GM23338 (cell line): ENCODE measurements at regions not wholly inside any gene's neighbourhood (a gene's known extent, or its start where the extent isn't known, plus 50 kb on each side); places are given as distances from the start of the nearest gene placed in this dataset.

ENCODE experiments used
- ATAC-seq: fragments of 200-7000 bp; cut with Tn5 transposase; 3 replicates; pipeline ENCODE4 v1.9.1; 2020
- DNase-seq: peaks from one replicate; pipeline ENCODE4 v3.0.0-alpha.2; 2015; ENCODE audit warnings: low spot score
- H2AFZ ChIP-seq: fragments of 200-600 bp; sonication (generic); 2 replicates; pipeline ENCODE4 v1.8.0; 2016; ENCODE audit warnings: antibody characterized with exemption, mild to moderate bottlenecking, moderate library complexity
- H3F3A ChIP-seq: fragments of 200-600 bp; sonication (generic); replicated peaks from 2 replicates; pipeline ENCODE4 v1.8.0; 2017; ENCODE audit warnings: antibody characterized with exemption, mixed run types, low read depth
- H3K27ac ChIP-seq: fragments of 200-600 bp; sonication (generic); 2 replicates; pipeline ENCODE4 v1.6.1; 2016; ENCODE audit warnings: low read depth
- H3K27me3 ChIP-seq: fragments of 200-600 bp; sonication (generic); 2 replicates; pipeline ENCODE4 v1.8.0; 2016; ENCODE audit warnings: mild to moderate bottlenecking, mixed run types, moderate library complexity; ENCODE audit not compliant: insufficient read depth
- H3K36me3 ChIP-seq: fragments of 200-600 bp; sonication (generic); 2 replicates; pipeline ENCODE4 v1.8.0; 2016; ENCODE audit warnings: mild to moderate bottlenecking; ENCODE audit not compliant: insufficient read depth
- H3K4me1 ChIP-seq: fragments of 200-600 bp; sonication (generic); 2 replicates; pipeline ENCODE4 v1.8.0; 2016; ENCODE audit warnings: mild to moderate bottlenecking, moderate library complexity; ENCODE audit not compliant: insufficient read depth
- H3K4me2 ChIP-seq: fragments of 200-600 bp; sonication (generic); 2 replicates; pipeline ENCODE4 v1.7.1; 2017; ENCODE audit warnings: mixed run types
- H3K4me3 ChIP-seq: fragments of 200-600 bp; sonication (generic); 2 replicates; pipeline ENCODE4 v1.6.1; 2016; ENCODE audit warnings: mixed run types
- H3K79me2 ChIP-seq: fragments of 200-600 bp; sonication (generic); replicated peaks from 2 replicates; pipeline ENCODE4 v1.8.0; 2017; ENCODE audit warnings: mild to moderate bottlenecking; ENCODE audit not compliant: insufficient read depth
- H3K9me2 ChIP-seq: fragments of 200-600 bp; sonication (generic); 2 replicates; pipeline ENCODE4 v1.8.0; 2017; ENCODE audit not compliant: insufficient read depth
- H4K20me1 ChIP-seq: fragments of 200-600 bp; sonication (generic); replicated peaks from 2 replicates; pipeline ENCODE4 v1.8.0; 2017; ENCODE audit warnings: mild to moderate bottlenecking; ENCODE audit not compliant: insufficient read depth
- H3K27ac Mint-ChIP-seq: 2 replicates; pipeline ENCODE4 v1.8.0; 2020; ENCODE audit warnings: inconsistent platforms, mild to moderate bottlenecking, moderate library complexity, mixed read lengths
- H3K27me3 Mint-ChIP-seq: 3 replicates; pipeline ENCODE4 v1.8.0; 2022; ENCODE audit warnings: low read depth, mild to moderate bottlenecking, moderate library complexity, mixed read lengths, inconsistent platforms; ENCODE audit not compliant: insufficient read depth, poor library complexity
- H3K36me3 Mint-ChIP-seq: 3 replicates; pipeline ENCODE4 v1.8.0; 2021; ENCODE audit warnings: low read depth, mild to moderate bottlenecking, inconsistent platforms, moderate library complexity, mixed read lengths
- H3K4me1 Mint-ChIP-seq: 3 replicates; pipeline ENCODE4 v1.8.0; 2020; ENCODE audit warnings: mild to moderate bottlenecking, inconsistent platforms, mixed read lengths
- H3K4me3 Mint-ChIP-seq: 3 replicates; pipeline ENCODE4 v1.8.0; 2021; ENCODE audit warnings: moderate library complexity, mild to moderate bottlenecking, inconsistent platforms, mixed read lengths
- H3K9me3 Mint-ChIP-seq: 3 replicates; pipeline ENCODE4 v1.8.0; 2020; ENCODE audit warnings: moderate library complexity, mild to moderate bottlenecking, inconsistent platforms, mixed read lengths
- EZH2 ChIP-seq: fragments of 200-600 bp; sonication (generic); IDR thresholded peaks from one replicate; pipeline ENCODE4 v1.8.0; 2017; ENCODE audit warnings: antibody characterized with exemption, mild to moderate bottlenecking, low read depth; ENCODE audit not compliant: unreplicated experiment
- EZH2phosphoT487 ChIP-seq: fragments of 200-600 bp; sonication (generic); IDR thresholded peaks from one replicate; pipeline ENCODE4 v1.8.1; 2018; ENCODE audit warnings: antibody characterized with exemption; ENCODE audit not compliant: unreplicated experiment
- STAT1 ChIP-seq: IDR thresholded peaks from one replicate; pipeline ENCODE4 v1.6.1; 2016; ENCODE audit warnings: antibody characterized with exemption; ENCODE audit not compliant: unreplicated experiment
- ZNF114 ChIP-seq: fragments of 250-450 bp; sonication (Bioruptor Pico); IDR thresholded peaks from 2 replicates; pipeline ENCODE4 v1.5.0; 2020; ENCODE audit warnings: mild to moderate bottlenecking, moderate library complexity
- TF ChIP-seq, protein P1 (sequence below): fragments of 250-450 bp; sonication (Bioruptor Pico); IDR thresholded peaks from 2 replicates; pipeline ENCODE4 v1.5.0; 2020; ENCODE audit warnings: mild to moderate bottlenecking, moderate library complexity
- TF ChIP-seq, protein P2 (sequence below), 2 experiments: fragments of 200-600 bp in 1 of 2; sonication (generic) in 1 of 2; conservative IDR thresholded peaks; 2 replicates each; pipeline versions ENCODE4 v1.5.1 to v1.6.1; 2016 to 2017; ENCODE audit warnings: antibody characterized with exemption in 2 of 2, low read depth in 2 of 2, mild to moderate bottlenecking in 2 of 2, moderate library complexity in 1 of 2
- TF ChIP-seq, protein P3 (sequence below): IDR thresholded peaks from one replicate; pipeline ENCODE4 v1.6.1; 2018; ENCODE audit warnings: antibody characterized with exemption; ENCODE audit not compliant: unreplicated experiment

DNA sequence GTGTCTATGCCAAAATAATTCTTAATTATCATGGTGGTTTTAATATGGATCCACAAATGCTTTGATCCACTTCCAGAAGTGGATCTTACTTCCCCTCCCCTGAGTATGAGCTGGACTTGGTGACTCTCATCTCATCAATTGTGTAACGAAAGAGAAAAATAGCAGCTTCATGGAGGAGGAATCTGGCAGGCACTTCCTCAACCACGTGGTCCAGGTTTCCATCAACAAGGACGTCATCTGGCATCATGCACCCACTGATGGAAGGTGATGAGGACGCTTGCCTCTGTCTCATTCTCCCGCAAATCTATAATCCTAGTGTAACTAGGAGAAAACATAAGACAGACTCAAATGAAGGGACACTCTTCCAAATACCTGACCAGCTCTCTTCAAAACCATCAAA lies 54.6 kb upstream of the S1PR3 start:
- Histone ChIP-seq H3K79me2 (no peaks in the 10 kb centered on the region), H3F3A (no peaks in the 10 kb centered on the region), H3K4me2 (no peak overlapping the region), H3K27ac (no peak overlapping the region), H3K27me3 (no peaks in the 10 kb centered on the region), H2AFZ (no peak overlapping the region), H3K4me3 (no peak overlapping the region), H4K20me1 (no peaks in the 10 kb centered on the region), H3K36me3 (no peaks in the 10 kb centered on the region), H3K9me2 (peaks cover 18% of the 10 kb centered on the region), H3K4me1 (no peaks in the 10 kb centered on the region)
- Mint-ChIP-seq H3K4me3 (no peak overlapping the region), H3K36me3 (no peaks in the 10 kb centered on the region), H3K27ac (no peak overlapping the region), H3K9me3 (no peaks in the 10 kb centered on the region), H3K27me3 (peaks cover 8% of the 10 kb centered on the region), H3K4me1 (no peaks in the 10 kb centered on the region)
- TF ChIP-seq, protein P1, sequence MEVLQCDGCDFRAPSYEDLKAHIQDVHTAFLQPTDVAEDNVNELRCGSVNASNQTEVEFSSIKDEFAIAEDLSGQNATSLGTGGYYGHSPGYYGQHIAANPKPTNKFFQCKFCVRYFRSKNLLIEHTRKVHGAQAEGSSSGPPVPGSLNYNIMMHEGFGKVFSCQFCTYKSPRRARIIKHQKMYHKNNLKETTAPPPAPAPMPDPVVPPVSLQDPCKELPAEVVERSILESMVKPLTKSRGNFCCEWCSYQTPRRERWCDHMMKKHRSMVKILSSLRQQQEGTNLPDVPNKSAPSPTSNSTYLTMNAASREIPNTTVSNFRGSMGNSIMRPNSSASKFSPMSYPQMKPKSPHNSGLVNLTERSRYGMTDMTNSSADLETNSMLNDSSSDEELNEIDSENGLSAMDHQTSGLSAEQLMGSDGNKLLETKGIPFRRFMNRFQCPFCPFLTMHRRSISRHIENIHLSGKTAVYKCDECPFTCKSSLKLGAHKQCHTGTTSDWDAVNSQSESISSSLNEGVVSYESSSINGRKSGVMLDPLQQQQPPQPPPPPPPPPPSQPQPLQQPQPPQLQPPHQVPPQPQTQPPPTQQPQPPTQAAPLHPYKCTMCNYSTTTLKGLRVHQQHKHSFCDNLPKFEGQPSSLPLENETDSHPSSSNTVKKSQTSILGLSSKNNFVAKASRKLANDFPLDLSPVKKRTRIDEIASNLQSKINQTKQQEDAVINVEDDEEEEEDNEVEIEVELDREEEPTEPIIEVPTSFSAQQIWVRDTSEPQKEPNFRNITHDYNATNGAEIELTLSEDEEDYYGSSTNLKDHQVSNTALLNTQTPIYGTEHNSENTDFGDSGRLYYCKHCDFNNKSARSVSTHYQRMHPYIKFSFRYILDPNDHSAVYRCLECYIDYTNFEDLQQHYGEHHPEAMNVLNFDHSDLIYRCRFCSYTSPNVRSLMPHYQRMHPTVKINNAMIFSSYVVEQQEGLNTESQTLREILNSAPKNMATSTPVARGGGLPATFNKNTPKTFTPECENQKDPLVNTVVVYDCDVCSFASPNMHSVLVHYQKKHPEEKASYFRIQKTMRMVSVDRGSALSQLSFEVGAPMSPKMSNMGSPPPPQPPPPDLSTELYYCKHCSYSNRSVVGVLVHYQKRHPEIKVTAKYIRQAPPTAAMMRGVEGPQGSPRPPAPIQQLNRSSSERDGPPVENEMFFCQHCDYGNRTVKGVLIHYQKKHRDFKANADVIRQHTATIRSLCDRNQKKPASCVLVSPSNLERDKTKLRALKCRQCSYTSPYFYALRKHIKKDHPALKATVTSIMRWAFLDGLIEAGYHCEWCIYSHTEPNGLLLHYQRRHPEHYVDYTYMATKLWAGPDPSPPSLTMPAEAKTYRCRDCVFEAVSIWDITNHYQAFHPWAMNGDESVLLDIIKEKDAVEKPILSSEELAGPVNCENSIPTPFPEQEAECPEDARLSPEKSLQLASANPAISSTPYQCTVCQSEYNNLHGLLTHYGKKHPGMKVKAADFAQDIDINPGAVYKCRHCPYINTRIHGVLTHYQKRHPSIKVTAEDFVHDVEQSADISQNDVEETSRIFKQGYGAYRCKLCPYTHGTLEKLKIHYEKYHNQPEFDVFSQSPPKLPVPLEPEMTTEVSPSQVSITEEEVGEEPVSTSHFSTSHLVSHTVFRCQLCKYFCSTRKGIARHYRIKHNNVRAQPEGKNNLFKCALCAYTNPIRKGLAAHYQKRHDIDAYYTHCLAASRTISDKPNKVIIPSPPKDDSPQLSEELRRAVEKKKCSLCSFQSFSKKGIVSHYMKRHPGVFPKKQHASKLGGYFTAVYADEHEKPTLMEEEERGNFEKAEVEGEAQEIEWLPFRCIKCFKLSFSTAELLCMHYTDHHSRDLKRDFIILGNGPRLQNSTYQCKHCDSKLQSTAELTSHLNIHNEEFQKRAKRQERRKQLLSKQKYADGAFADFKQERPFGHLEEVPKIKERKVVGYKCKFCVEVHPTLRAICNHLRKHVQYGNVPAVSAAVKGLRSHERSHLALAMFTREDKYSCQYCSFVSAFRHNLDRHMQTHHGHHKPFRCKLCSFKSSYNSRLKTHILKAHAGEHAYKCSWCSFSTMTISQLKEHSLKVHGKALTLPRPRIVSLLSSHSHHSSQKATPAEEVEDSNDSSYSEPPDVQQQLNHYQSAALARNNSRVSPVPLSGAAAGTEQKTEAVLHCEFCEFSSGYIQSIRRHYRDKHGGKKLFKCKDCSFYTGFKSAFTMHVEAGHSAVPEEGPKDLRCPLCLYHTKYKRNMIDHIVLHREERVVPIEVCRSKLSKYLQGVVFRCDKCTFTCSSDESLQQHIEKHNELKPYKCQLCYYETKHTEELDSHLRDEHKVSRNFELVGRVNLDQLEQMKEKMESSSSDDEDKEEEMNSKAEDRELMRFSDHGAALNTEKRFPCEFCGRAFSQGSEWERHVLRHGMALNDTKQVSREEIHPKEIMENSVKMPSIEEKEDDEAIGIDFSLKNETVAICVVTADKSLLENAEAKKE (CRISPR knock-in tag) = no peak
- TF ChIP-seq, protein P2, sequence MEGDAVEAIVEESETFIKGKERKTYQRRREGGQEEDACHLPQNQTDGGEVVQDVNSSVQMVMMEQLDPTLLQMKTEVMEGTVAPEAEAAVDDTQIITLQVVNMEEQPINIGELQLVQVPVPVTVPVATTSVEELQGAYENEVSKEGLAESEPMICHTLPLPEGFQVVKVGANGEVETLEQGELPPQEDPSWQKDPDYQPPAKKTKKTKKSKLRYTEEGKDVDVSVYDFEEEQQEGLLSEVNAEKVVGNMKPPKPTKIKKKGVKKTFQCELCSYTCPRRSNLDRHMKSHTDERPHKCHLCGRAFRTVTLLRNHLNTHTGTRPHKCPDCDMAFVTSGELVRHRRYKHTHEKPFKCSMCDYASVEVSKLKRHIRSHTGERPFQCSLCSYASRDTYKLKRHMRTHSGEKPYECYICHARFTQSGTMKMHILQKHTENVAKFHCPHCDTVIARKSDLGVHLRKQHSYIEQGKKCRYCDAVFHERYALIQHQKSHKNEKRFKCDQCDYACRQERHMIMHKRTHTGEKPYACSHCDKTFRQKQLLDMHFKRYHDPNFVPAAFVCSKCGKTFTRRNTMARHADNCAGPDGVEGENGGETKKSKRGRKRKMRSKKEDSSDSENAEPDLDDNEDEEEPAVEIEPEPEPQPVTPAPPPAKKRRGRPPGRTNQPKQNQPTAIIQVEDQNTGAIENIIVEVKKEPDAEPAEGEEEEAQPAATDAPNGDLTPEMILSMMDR (conservative IDR thresholded peaks at IDR 0.05; ENCODE audit: low read depth in 2 of 2) = no peak
- TF ChIP-seq ZNF114 (CRISPR knock-in tag) = no peak
- ATAC-seq (no peak), DNase-seq (no peak)

GRCh38 chr9:88937248-88937647 lies 54.0 kb upstream of the S1PR3 start:
- no peak overlapping the region for H3K4me2 ChIP-seq
- no peaks in the 10 kb centered on the region for H3K4me1 ChIP-seq
- no peaks in the 10 kb centered on the region for H3F3A ChIP-seq
- H3K27ac ChIP-seq = no peak overlapping the region
- Mint-ChIP-seq H3K27me3 (peaks cover 8% of the 10 kb centered on the region), H3K9me3 (no peaks in the 10 kb centered on the region), H3K27ac (no peak overlapping the region), H3K36me3 (no peaks in the 10 kb centered on the region), H3K4me3 (no peak overlapping the region), H3K4me1 (no peaks in the 10 kb centered on the region)
- ATAC-seq = no peak
- H2AFZ ChIP-seq = no peak overlapping the region
- no peaks in the 10 kb centered on the region for H3K27me3 ChIP-seq
- H3K4me3 ChIP-seq = no peak overlapping the region
- no peaks in the 10 kb centered on the region for H3K36me3 ChIP-seq
- H3K9me2 ChIP-seq = peaks cover 18% of the 10 kb centered on the region
- H4K20me1 ChIP-seq = no peaks in the 10 kb centered on the region
- no peak for DNase-seq
- H3K79me2 ChIP-seq = no peaks in the 10 kb centered on the region
- TF ChIP-seq EZH2 (no peak), STAT1 (no peak), EZH2phosphoT487 (no peak)
- TF ChIP-seq, protein P3, sequence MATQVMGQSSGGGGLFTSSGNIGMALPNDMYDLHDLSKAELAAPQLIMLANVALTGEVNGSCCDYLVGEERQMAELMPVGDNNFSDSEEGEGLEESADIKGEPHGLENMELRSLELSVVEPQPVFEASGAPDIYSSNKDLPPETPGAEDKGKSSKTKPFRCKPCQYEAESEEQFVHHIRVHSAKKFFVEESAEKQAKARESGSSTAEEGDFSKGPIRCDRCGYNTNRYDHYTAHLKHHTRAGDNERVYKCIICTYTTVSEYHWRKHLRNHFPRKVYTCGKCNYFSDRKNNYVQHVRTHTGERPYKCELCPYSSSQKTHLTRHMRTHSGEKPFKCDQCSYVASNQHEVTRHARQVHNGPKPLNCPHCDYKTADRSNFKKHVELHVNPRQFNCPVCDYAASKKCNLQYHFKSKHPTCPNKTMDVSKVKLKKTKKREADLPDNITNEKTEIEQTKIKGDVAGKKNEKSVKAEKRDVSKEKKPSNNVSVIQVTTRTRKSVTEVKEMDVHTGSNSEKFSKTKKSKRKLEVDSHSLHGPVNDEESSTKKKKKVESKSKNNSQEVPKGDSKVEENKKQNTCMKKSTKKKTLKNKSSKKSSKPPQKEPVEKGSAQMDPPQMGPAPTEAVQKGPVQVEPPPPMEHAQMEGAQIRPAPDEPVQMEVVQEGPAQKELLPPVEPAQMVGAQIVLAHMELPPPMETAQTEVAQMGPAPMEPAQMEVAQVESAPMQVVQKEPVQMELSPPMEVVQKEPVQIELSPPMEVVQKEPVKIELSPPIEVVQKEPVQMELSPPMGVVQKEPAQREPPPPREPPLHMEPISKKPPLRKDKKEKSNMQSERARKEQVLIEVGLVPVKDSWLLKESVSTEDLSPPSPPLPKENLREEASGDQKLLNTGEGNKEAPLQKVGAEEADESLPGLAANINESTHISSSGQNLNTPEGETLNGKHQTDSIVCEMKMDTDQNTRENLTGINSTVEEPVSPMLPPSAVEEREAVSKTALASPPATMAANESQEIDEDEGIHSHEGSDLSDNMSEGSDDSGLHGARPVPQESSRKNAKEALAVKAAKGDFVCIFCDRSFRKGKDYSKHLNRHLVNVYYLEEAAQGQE = no peak
